GM19025 (cell line): ENCODE measurements at regions not wholly inside any gene's neighbourhood (a gene's known extent, or its start where the extent isn't known, plus 50 kb on each side); places are given as distances from the start of the nearest gene placed in this dataset.

Source experiments
- ATAC-seq: cut with Tn5 transposase; IDR thresholded peaks from one replicate; pipeline ENCODE4 v1.9.1; 2021; ENCODE audit warnings: mild to moderate bottlenecking, low read depth, moderate library complexity; ENCODE audit not compliant: unreplicated experiment

GRCh38 chr2:192377173-192377572, 182.4 kb upstream of the TMEFF2 start:
- no peak for ATAC-seq

GRCh38 chr2:192373754-192374153, 179.0 kb upstream of the TMEFF2 start:
- no peak for ATAC-seq

DNA sequence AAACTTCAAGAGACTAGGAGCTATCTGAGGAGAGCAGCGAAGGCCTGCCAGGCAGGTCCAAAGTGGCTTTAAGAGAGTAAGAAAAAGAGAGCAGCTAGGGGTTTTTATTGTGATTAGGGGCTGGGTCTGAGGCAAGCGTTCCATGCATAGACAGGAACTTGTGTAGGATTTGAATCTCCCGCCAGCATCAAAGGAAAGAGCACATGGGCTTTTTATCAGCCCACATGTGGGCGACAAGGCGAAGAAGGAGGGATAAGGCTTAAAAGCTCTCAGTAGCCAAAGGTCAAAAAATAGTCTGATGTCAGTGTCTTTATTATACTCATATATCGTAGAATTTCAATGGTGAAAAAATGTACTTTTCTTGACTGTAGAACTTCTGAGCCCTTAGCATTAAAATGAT, 178.5 kb upstream of the TMEFF2 start:
- ATAC-seq = no peak

GRCh38 chr2:192369969-192370368, 175.2 kb upstream of the TMEFF2 start:
- ATAC-seq = no peak

DNA sequence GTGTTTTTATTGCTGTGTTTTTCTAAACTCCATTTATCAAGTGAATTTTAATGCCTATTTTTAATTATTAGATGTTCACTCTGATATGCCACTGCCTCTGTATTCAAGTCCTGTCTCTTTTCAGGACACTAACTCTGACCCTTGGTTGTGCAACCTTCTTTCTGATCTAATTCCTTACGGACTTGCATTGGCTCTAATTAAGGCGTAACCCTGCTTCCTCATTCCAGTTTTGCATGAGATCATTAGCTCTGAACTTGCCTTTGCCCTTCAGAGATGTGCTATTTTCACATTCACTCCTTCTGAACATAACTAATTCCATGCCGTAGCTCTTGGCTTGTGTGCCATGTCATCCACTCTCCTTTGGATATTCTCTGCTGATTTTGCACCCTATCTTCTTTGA, 162.5 kb upstream of the TMEFF2 start:
- ATAC-seq = no peak

GRCh38 chr2:192354512-192355244, 159.9 kb upstream of the TMEFF2 start:
- ATAC-seq = no peak

GRCh38 chr2:192347542-192347941, 152.8 kb upstream of the TMEFF2 start:
- no peak for ATAC-seq

DNA sequence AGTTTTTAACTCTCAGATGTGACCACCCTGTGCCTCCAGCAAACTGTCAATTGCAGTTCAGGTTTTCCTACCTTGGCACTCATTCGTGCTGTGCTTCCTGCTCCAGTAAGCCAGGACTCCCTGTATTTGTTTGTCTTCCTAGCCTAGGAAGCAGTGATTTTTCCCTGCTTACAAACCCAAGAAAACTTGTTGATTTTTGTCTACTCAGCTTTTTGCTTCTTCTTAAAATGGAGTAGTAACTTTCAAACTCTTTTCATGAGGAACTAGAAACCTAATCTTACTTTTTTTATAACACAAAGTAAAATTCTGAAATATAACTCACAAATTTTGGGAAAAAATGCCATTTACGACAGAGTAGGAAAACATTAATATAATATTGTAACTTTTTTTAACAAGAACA, 150.6 kb upstream of the TMEFF2 start:
- no peak for ATAC-seq

DNA sequence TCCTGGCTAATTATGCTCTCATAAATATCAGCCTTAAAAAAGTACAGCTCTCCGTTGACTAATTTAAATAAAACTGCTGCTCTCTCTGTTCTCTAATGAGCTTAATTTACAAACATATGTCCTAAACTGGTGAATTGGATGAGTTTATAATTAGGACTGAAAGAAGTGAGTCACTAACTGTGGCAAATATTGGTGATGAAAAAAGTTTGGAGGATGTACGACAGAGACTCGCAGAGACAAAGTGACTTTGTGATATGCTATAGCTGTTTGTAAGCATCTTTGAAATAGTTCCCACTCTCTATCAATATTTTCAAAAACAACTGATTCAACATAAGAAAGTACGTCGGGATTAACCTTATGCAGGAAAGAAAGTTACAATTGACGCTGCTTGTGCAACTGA, 138.9 kb upstream of the TMEFF2 start:
- no peak for ATAC-seq

GRCh38 chr2:192328297-192328696, 133.6 kb upstream of the TMEFF2 start:
- no peak for ATAC-seq

DNA sequence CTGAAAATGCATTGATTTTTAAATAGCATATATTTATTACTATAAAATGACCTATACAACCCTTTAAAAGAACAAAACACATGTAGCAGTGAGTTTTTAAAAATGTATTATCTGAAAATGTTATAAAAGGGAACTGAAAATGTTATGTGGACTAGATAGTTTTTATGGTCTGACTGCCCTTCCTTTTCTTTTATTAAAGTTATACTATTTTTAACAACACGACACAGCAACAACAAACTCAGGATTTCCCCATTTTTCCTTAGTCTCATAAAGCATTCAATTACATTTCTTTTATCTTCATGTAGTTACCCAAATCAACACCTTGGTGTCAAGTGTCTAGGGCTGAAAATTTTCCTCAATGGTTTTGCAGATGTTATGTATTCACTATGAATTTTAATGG, 132.8 kb upstream of the TMEFF2 start:
- ATAC-seq = no peak

DNA sequence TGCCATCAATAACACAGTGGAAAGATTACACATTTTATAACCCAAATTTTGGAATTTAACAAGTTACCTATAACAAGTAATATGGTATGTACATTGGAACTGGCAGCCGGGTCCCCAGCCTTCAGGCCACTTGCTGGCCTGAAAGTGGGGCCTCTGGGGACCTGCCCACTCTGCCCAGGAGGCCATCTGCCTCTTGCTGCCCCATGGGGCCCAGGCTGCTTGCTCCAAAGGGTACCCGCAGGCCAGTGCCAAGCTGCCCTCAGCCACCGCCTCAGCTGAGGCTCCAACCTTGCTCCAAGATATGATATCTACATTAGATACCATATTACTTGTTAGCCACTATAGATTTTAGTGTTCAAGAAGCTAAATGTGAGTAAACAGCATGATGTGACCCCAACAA, 120.8 kb upstream of the TMEFF2 start:
- no peak for ATAC-seq

- ATAC-seq = no peak
Measured at GRCh38 chr2:192314800-192315481, 120.2 kb upstream of the TMEFF2 start.

- ATAC-seq = no peak
Measured at GRCh38 chr2:192313773-192314172, 119.0 kb upstream of the TMEFF2 start.

DNA sequence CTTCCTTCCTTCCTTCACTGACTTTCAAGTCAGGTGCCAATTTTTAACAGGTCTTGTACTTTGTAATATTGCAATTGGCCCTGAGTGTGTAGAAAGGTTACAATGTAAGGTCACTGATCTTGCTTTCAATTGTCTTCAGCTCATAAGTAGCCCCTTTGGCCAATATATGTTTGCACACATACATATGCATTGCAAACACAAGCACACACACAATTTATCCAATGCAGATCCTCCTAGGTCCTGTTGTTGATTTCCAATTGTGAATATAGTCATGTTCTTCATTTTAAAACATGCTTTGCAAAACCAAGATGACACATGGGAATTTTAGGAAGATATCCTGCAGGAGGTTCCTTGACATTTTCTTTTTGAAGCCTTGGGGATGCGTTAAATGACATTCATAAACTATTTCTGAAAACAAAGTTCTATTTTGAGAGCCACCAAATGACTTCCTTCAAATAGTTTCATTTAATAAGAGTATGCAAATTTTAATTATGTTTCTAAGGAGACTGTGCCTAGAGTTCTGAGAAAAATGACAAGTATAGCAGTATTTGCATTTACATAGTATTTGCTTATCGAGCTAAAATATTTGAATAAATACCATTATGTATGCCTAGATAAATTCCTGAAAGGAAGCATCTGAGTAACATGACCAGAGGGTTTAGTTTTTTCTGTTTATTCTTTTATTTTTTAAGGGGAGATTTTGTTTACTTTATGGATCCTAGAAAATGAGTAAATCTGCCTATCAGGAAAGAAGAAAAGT, 117.1 kb upstream of the TMEFF2 start:
- ATAC-seq = no peak

DNA sequence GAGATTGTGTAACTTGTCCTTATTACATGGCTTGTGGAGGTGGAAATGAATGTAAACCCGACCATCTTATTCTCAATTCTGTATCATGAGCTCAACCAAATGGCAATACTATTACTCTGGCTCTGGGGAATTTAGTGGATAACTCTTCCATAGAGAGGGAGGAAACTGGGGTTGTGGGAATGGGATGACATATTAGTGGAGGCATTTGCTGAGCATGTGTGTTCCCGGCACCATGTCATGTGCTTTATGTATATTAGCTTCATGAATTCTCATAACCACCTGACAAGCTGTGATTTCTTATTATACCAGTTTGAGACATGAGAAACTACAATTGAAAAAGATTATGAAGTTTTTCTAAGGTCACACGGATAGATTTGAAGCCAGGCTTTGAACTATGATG, 112.8 kb upstream of the TMEFF2 start:
- no peak for ATAC-seq

- no peak for ATAC-seq
Measured at GRCh38 chr2:192298664-192299063, 103.9 kb upstream of the TMEFF2 start.

DNA sequence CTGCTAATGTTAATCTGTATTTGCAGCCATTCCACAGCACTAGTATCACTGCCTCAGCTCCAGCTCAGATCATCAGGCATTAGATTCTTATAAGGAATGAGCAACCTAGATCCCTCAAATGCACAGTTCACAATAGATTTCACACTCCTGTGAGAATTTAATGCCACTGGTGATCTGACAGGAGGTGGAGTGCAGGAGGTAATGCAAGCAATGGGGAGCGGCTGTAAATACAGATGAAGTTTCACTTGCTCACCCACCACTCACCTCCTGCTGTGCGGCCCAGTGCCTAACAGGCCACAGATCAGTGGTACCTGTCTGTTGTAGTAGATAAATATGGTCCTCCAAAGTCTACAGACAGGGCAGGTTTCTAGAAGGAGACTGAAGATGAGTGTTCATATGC, 97.7 kb upstream of the TMEFF2 start:
- ATAC-seq = no peak

DNA sequence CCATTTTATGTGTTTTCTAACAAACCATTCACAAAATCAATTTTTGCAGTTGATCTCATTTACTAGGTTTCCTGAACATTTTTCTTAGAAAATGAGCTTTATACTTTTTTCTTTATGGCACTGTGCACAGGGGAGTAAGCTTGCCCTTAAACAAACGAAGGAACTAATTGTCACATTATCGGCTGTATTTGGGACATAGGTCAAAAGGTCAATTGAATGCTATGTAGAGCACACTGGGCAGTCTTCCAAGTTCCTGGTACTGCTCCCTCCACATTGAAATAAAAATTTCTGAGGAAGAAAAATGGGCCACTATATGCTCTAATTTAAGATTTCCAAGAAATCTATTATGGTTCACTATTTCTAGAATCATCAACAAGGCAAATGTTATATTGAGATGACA, 93.6 kb upstream of the TMEFF2 start:
- ATAC-seq = no peak

DNA sequence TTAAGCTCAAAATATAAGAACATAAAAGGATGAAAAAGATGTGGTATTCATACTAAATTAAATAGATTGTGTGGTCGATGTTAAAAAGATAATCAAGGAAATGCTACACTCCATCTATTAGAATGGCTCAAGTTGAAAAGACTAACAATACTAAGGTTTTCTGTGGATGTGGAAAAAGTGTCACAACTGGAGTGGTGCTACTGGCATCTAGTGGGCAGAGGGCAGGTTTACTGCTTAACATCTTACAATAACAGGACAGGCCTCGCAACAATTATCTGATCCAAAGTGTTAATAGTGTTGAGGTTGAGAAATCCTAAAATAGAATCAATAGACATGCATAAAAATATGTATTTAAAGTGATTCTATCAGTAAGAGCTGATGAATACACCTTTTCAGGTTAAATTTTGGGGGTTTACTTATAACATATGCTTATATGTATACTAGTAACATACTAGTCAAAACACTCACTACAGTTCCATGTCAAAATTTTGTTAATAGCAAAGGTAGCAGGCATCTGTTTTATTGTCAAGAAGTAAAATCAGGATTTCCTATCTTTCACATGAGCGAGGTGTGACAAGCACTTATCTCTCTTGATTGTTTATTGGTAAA, 91.5 kb upstream of the TMEFF2 start:
- no peak for ATAC-seq

DNA sequence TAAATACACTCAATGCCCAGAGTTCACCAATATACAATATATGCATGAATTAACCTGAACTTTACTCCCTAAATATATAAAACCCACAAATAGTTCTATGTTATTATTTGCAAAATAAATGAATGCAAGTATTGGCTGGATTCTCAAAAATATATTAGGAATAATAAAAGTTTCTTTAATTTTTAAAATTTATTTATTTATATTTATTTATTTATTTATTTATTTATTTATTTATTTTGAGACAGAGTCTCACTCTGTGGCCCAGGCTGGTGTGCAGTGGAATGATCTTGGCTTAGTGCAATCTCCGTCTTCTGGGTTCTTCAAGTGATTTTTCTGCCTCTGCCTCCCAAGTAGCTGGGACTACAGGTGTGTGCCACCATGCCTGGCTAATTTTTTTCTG, 88.7 kb upstream of the TMEFF2 start:
- ATAC-seq = no peak
